MM.1S (cell line): ENCODE measurements at regions not wholly inside any gene's neighbourhood (a gene's known extent, or its start where the extent isn't known, plus 50 kb on each side); places are given as distances from the start of the nearest gene placed in this dataset.

Experiments used
- DNase-seq: peaks from one replicate; pipeline ENCODE4 v3.0.0-alpha.2; 2015
- H2AFZ ChIP-seq: fragments of 300-600 bp; sonication (generic); 2 replicates; pipeline ENCODE4 v1.6.0; 2016; ENCODE audit warnings: antibody characterized with exemption, low read length
- H3F3A ChIP-seq: fragments of 300-600 bp; sonication (generic); 2 replicates; pipeline ENCODE4 v1.6.1; 2016; ENCODE audit warnings: mild to moderate bottlenecking, antibody characterized with exemption, low read length, moderate library complexity, mixed read lengths; ENCODE audit not compliant: insufficient read depth
- H3K27ac ChIP-seq: fragments of 300-600 bp; sonication (generic); 2 replicates; pipeline ENCODE4 v1.5.1; 2016; ENCODE audit warnings: mild to moderate bottlenecking, low read length
- H3K27me3 ChIP-seq: fragments of 300-600 bp; sonication (generic); replicated peaks from 2 replicates; pipeline ENCODE4 v1.6.0; 2016; ENCODE audit warnings: low read length; ENCODE audit not compliant: insufficient read depth
- H3K36me3 ChIP-seq: fragments of 300-600 bp; sonication (generic); replicated peaks from 2 replicates; pipeline ENCODE4 v1.6.1; 2016; ENCODE audit warnings: mild to moderate bottlenecking, low read length, mixed read lengths; ENCODE audit not compliant: insufficient read depth
- H3K4me1 ChIP-seq: fragments of 300-600 bp; sonication (generic); 2 replicates; pipeline ENCODE4 v1.6.1; 2016; ENCODE audit warnings: low read length, mixed read lengths
- H3K4me2 ChIP-seq: fragments of 300-600 bp; sonication (generic); 2 replicates; pipeline ENCODE4 v1.6.0; 2016; ENCODE audit warnings: low read depth, low read length
- H3K4me3 ChIP-seq: fragments of 300-600 bp; sonication (generic); 2 replicates; pipeline ENCODE4 v1.5.1; 2016; ENCODE audit warnings: low read length, mixed read lengths
- H3K79me2 ChIP-seq: fragments of 300-600 bp; sonication (generic); 2 replicates; pipeline ENCODE4 v1.6.1; 2016; ENCODE audit warnings: mixed run types, low read length, mixed read lengths
- H3K9ac ChIP-seq: fragments of 300-600 bp; sonication (generic); 2 replicates; pipeline ENCODE4 v1.6.1; 2016; ENCODE audit warnings: low read length, mixed read lengths
- H3K9me2 ChIP-seq: fragments of 300-600 bp; sonication (generic); replicated peaks from 2 replicates; pipeline ENCODE4 v1.6.1; 2016; ENCODE audit warnings: mild to moderate bottlenecking, low read length, mixed read lengths; ENCODE audit not compliant: insufficient read depth
- H3K9me3 ChIP-seq: fragments of 300-600 bp; sonication (generic); replicated peaks from 2 replicates; pipeline ENCODE4 v1.6.1; 2016; ENCODE audit warnings: mild to moderate bottlenecking, low read length, mixed read lengths; ENCODE audit not compliant: insufficient read depth
- H4K20me1 ChIP-seq: fragments of 300-600 bp; sonication (generic); 2 replicates; pipeline ENCODE4 v1.6.1; 2016; ENCODE audit warnings: mild to moderate bottlenecking, low read length, moderate library complexity, mixed read lengths; ENCODE audit not compliant: insufficient read depth
- CTCF ChIP-seq: fragments of 300-600 bp; sonication (generic); IDR thresholded peaks from 2 replicates; pipeline ENCODE4 v1.5.1; 2016; ENCODE audit warnings: antibody characterized with exemption, low read length, mixed read lengths
- EZH2 ChIP-seq: fragments of 300-600 bp; sonication (generic); optimal IDR thresholded peaks from 2 replicates; pipeline ENCODE3; 2017; ENCODE audit warnings: low read depth, mild to moderate bottlenecking, antibody characterized with exemption, low read length, mixed read lengths
- EZH2phosphoT487 ChIP-seq: fragments of 300-600 bp; sonication (generic); IDR thresholded peaks from 2 replicates; pipeline ENCODE4 v1.6.1; 2018; ENCODE audit warnings: antibody characterized with exemption, low read length

DNA sequence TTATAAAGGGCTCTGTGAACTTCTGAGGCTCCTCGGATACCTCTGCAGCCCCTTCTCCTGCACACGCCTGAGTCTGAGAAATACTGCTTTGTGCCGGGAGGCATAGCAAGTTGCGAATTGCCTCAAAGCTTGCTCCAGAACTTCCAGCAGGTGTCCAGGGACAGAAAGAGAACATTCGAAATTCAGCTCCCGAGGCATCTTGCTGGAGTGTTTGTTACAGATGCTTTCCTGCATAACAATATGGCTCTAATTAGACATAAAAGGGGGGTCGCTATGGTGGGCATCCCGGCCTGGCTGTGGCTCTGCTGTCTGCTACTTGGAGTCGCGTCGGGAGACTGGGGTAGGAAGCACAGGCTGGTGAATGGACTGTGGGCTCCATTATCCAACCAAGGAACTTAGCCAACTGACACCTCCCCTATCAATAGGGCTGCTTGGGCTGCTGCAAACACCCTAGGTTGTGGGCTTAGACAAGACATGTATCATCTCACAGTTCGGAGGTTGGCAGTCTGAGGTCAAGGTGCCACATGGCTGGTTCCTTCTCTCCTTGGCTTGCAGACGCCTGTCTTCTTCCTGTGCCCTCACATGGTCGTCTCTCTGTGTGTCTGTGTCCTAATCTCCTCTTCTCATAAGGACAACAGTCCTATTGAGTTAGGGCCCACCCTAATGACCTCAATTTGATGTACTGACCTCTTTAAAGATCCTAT lies 607.0 kb downstream of the NPHP4 start:
- no peak overlapping the region for H2AFZ ChIP-seq
- DNase-seq: no peak
- H3K9ac ChIP-seq: no peak overlapping the region
- H3K4me3 ChIP-seq: no peak overlapping the region
- H3K27ac ChIP-seq: no peak overlapping the region
- H3K36me3 ChIP-seq: no peaks in the 10 kb centered on the region
- H3K9me2 ChIP-seq: no peaks in the 10 kb centered on the region
- no peaks in the 10 kb centered on the region for H4K20me1 ChIP-seq
- H3K79me2 ChIP-seq: no peaks in the 10 kb centered on the region
- H3K4me1 ChIP-seq: no peaks in the 10 kb centered on the region
- no peaks in the 10 kb centered on the region for H3K9me3 ChIP-seq
- TF ChIP-seq EZH2 (no peak), CTCF (no peak), EZH2phosphoT487 (no peak)
- H3K4me2 ChIP-seq: no peak overlapping the region
- no peaks in the 10 kb centered on the region for H3F3A ChIP-seq
- H3K27me3 ChIP-seq: peaks cover 87% of the 10 kb centered on the region

- Histone ChIP-seq H3K27ac (no peak overlapping the region), H3K9me3 (no peaks in the 10 kb centered on the region), H3K27me3 (peaks cover 91% of the 10 kb centered on the region), H3K4me3 (no peak overlapping the region), H3K9ac (no peak overlapping the region), H3K79me2 (no peaks in the 10 kb centered on the region), H3K4me2 (no peak overlapping the region), H2AFZ (no peak overlapping the region), H3F3A (no peaks in the 10 kb centered on the region), H3K36me3 (no peaks in the 10 kb centered on the region), H3K9me2 (no peaks in the 10 kb centered on the region), H4K20me1 (no peaks in the 10 kb centered on the region), H3K4me1 (no peaks in the 10 kb centered on the region)
- no peak for DNase-seq
- TF ChIP-seq EZH2phosphoT487: no peak
- TF ChIP-seq CTCF: no peak
- no peak for TF ChIP-seq EZH2
Observed at GRCh38 chr1:5381491-5381890, 610.7 kb downstream of the NPHP4 start.

DNA sequence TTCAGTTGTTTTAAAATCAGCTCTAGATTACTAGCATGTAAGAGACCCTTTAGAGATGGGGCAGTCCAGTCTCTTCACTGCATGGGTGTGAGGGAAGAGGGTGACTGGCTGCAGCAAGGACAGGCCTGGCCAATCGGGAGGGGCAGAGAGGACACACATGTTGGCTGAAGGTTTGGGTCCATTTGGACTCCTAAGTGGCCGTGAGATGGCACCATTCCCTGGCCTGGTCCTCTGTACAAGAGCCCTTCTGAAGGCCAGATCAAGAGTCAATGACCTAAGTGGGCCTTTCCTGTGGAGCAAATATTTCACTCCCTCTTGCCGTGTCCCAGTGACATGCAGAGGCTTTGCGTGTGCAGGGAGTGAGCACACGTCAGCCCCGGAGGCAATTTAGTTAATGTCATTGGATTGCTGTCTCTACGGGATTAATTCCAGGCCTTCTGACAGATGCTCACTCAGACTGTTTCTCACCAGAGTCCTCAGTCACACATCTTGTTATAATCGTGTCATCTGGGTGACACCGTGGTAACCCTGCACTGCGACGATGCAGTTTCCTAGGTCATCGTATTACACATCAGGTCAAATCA lies 613.0 kb downstream of the NPHP4 start:
- no peaks in the 10 kb centered on the region for H3K36me3 ChIP-seq
- DNase-seq: no peak

More for the DNA sequence above, 613.0 kb downstream of the NPHP4 start:
- Histone ChIP-seq H3K27me3 (peaks cover 93% of the 10 kb centered on the region), H3K27ac (no peak overlapping the region), H3K4me2 (no peak overlapping the region), H3K9me2 (no peaks in the 10 kb centered on the region), H3K79me2 (no peaks in the 10 kb centered on the region), H3K9me3 (no peaks in the 10 kb centered on the region), H4K20me1 (no peaks in the 10 kb centered on the region), H3F3A (no peaks in the 10 kb centered on the region), H3K9ac (no peak overlapping the region), H2AFZ (no peak overlapping the region), H3K4me1 (no peaks in the 10 kb centered on the region), H3K4me3 (no peak overlapping the region)
- TF ChIP-seq EZH2: no peak
- TF ChIP-seq EZH2phosphoT487: no peak
- TF ChIP-seq CTCF: no peak
